HG03457 (cell line): ENCODE measurements at regions not wholly inside any gene's neighbourhood (a gene's known extent, or its start where the extent isn't known, plus 50 kb on each side); places are given as distances from the start of the nearest gene placed in this dataset.
"Not testable (repeated sequence)": the region's sequence is repeated elsewhere in the genome, so short reads cannot be mapped to it uniquely, and the experiment has no call there.

Source experiments
- ATAC-seq: cut with Tn5 transposase; IDR thresholded peaks from one replicate; pipeline ENCODE4 v1.9.1; 2021; ENCODE audit warnings: moderate number of reproducible peaks; ENCODE audit not compliant: unreplicated experiment

DNA sequence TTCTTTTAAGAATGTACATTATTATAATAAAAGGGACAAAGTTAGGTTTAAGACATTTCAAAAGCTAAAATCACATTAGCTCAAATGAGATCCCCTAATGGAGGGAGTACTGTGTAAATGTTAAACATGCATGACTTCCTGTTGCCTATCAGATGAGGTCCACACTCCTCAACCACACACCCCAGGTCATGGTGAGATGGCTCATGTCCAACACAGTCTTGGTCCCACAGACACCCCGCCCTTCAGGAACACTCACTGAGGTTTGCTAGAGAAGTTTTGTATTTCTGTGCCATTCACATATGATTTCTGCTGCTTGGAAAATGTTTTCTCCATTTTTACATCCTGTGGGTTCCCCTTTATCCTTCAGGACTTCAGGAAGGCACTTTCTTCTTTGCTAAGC is 491.0 kb downstream of the SOX11 start:
- no peak for ATAC-seq

DNA sequence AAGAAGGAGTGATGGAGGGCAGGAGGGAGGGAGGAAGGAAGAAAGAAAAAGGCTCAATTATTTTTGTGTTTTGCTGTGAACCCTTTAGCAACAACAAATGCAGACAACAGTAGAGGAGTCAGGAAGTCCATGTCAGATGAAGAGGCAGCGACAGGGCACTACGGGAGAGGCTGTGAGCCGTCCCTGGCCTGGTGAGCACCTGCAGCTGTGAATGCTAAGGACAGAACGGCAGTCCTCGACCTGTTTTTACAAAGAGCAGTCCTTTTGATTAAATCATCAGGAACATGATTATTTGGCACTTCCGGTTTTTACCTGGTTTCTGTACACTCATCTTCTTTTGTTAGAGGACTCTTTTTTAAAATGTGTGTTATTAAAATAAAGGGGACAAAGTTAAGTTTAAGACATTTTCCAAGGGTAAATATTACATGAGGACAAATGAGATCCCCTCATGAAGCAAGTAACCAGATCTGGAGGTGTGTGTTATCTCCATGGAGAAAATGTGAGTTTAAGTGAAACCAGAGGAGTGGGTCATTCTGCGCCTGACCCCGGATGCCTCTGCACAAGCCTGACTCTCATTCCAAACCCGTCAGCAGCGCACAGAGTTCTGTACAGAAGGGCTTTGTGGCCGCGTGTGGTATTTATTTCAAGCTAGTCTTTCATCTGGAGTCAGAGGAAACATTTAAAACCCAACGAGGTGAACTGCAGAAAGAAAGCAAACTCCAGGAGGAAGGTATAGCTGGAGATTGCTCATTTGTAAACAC is 492.5 kb downstream of the SOX11 start:
- no peak for ATAC-seq

DNA sequence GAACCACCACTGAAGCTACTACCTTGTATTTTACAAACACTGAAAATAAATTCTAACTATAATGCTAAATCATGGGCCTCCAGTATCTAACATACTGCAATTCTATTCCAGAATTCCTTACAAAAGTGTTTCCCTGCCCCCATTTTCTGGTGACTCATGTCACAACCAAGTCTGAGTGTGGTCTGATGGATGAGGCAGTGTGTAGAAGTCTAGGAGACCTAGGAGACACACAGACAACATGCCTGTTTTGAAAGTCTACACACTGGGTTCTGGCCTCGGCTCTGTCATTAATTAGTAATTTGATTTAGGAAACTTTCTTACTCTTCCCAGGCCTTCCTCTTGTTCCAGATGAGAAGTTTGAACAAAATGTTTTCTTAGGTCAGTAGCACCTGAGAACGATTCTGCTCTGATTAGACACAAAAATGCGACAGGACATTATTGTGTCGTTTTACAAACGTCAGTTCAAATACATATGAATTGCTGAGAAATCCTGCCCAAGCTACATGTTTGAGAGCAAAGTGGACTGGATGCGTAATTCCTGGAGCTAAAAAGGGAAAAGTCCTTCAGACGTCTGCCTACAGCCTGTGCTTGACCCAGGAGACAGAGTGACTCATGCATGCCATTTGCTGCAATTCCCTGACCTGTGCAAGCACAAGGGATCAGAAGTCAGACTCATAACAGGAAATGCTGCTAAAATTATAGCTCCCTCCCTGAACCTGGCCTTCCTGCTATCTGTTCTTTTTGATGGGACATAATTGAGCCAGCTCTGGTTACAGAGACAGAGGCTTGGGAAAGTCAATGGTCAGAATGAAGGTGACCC is 494.4 kb downstream of the SOX11 start:
- ATAC-seq: no peak

DNA sequence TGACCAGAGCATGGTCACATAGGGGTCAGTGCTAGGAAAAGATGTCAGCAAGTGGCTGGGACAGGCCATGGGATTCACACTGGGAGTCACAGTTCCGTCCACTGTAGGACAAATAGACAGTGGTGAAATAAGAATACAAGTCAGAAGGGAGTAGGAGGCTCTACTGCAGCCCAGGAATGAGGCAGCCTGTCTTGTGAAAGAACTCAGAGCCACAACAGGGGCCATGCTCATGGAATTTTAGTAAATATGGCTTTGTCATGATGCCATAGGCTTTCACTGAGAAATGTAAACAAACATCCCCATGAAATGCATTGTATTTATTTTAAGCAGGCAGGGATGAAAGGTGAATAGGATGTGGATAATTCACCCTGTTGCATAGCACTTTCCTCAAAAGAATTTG is 504.3 kb downstream of the SOX11 start:
- ATAC-seq: no peak

DNA sequence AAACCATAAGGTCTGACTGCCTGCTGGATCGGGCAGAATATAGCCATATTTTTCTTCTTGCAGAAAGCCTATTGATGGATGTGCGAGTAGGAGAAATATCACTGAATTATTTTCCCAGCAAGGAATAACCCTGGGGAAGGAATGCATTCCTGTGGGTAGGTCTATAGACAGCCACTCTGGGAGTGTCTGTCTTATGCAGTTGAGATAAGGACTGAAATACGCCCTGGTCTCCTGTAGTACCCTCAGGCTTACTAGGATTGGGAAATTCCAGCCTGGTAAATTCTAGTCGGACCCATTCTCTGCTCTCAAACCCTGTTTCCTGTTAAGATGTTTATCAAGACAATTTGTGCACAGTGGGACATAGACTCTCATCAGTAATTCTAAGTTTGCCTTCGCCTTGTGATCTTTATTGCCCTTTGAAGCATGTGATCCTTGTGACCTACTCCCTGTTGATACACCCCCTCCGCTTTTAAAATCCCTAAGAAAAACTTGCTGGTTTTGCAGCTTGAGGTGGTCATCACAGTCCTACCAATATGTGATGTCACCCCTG is 506.3 kb downstream of the SOX11 start:
- ATAC-seq: not testable (repeated sequence)

DNA sequence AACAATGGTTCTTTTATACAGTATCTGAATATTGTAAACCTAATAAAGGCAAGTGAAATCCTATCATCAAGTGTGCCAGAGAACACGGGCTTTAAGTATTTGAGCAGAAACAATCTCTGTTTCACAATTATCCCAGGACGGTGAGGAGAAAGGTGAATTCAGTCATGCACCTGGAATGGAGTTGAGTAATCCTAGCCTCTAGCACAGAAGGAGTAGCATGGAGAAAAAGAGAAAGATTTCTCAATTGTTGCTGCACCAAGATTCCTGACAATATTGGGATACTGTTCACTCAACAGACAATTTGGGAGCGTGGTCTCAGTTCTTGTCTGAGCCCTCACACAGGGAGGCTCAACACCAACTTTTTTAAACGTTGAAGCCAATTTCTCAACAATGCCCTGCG is 510.6 kb downstream of the SOX11 start:
- ATAC-seq: no peak

DNA sequence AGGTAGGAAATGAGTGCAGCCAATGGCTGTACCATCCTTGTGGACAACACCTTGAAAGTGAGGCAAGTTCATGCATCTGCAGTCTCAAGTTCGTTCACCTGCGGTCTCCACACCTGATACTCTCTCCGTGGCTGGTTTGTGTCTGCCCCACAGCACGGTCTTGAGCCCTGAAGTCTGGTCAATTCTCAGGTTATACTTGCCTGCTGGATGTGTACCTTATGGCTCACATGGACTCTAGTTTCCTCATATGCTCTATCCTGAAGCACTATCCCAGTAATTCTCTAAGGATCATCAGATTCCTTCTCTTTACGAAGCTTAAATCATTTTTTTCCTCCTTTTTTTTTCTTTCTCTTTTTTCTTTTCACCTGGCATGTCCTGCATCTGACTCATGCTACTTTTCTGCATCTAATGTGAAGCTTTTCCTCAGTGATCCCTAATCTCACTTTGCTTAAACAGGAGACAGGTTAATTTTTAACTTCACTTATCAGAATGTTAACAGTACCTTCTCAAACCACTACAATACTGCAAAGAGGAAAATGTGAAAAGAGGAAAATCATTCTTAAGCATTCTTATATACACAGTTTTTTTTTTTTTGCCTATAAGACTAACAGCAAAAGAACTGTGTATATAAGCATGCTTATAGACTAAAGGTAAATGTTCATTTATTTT is 511.2 kb downstream of the SOX11 start:
- no peak for ATAC-seq

DNA sequence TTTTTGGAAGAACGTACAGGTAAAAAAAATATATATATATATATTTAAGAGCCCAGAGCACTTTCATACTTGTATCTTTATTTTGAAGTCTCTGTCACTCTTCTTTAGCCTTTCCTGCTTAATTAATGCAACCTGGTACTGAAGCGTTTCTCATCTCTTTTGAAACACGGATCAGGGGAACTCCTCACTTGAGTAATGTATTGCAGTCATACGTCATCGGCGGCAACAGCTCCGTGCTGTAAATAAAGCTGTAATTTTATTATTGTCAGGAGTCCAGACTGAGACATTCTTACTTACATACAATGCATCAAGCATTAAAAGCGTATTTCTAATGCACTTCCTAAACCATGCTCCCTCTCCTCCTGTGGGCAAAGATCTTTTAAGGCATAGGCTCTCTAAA is 514.7 kb downstream of the SOX11 start:
- no peak for ATAC-seq

DNA sequence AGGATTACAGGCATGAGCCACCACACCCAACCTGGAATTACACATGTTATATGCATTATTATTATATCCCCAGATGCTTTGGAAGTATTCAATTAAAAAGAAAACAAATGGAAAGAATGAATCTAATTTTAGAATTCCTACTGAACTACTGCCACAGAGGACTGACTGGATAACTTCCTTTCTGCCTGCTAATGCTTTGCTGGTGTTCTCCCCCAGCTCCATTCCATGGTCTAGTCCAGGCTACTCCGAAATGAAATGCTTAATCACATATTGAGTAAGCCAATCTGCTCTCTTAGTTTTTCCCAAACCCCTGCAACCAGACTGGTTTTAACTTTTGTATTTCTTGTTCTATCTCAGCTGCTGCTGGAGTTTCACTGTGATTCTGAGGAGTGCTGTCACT is 519.1 kb downstream of the SOX11 start:
- ATAC-seq: no peak

DNA sequence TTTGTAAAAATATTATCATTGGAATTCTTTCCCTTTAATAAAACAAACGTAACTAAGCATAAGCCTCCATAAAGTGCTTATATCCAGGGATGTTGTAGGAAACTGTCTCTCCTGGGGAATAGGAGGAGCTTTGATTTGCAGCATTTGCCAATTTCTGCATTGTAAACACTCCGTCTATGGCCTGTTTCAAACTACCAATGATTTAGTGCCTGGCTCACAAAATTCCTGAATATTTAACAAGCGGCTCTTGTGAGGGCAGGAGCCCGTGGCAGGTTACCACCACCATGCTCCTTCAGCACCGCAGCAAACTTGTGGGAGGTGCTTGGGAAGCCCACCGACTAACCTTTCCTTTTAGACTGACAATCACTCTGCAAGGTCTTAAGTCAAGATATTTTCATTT is 520.3 kb downstream of the SOX11 start:
- no peak for ATAC-seq

DNA sequence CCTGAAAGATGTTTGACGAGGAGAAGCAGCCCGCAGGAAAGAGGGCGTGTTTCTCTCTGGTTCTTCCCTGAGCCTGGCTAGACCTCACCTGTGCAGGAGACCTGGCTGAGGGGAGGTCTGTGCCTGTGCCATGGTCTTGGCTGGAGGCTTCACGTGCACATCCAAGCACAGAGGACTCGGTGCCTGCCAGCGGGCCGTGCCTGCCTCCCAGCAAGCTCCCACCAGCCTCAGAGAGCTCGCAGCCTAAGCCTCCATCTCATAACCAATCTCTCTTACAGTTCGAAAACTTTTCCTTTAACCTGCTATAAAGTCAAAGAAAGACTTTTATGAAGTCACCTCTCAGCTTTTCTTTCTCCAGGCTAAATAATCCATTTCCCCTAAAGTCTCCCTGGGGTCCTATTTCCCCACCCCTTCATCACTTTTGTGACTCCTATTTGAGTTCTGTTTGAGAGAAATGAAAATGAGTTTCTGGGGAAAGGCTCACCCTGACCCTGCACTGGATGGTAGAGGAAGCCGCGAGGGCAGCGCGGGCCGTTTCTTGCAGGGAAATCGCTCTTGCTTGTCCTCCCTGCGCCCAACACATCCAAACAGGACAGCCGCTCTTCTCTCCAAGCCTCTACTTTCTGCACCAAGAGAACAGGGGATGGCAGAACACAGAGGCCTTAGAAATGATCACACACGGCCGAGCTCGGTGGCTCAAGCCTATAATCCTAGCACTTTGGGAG is 521.0 kb downstream of the SOX11 start:
- no peak for ATAC-seq

DNA sequence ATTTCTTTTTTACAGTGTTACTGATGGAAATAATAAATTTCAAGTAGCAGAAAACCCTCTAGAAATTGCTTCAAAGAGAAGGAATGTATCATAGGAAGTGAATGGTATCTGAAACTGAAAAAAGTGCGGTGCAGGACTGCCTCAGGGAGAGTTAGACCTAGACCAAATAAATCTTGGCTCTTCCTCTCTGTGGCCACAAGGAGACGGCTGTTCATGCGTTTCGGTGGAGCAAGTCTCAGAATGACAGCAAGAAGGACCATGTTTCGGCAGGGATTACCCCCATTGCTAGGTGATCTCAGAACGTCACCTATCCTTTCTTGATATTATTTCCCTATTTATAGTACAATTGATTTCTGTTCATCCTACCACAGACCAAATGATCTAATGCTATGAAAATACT is 522.3 kb downstream of the SOX11 start:
- no peak for ATAC-seq

DNA sequence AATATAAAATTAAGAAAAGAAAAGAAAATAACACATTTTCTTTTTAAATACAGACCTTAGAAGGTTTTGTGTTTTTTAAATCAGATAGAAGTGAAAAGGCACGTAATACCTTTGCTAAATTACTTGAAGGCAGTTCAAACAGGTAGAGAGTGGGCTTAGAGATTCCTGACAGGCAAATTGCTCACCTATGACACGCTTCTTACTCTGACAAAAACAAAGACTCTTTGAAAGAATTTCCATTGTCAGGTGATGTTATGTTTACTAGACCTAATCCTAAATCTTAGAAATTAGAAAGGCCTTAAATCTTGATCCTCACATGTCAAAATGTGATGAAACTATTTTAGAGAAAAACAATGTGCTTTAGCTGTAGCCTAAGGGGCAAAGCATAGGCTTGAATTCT is 522.9 kb downstream of the SOX11 start:
- ATAC-seq: no peak

DNA sequence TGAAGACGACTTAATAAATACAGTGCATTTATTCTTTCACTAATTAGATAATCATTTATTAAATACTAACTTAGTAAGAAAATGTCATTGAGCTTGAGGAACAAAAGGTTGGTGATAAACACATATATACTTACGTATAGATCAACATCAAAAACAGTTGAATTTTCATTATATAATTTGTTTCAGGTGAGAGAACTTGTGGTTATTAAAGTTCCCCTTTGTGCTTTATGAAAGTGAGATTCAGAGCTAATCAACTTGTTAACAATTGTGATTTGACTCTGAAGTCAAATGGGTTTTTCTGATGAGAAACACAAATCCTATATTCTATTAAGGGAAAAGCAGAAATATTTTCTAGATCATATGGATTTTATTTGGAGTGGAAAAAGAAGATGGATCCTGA is 524.0 kb downstream of the SOX11 start:
- ATAC-seq: no peak

DNA sequence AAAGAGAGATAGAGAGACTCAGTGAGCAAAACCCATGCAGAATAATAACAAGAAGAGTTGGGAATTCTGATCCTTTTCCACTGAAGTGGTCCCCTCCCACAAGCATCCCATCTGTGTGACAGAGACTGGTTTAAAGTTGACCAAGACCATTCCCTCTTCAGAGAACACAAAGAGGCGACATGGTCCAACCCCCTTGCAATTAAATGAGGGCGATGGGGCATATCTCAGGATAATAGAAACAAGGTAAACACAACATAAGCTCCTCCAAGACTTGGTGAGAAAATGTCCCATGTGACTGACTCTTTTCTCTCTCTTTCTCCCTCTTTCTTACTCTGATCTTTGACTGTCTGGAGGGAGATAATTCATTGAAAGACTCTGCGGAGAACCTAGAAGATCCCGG is 526.7 kb downstream of the SOX11 start:
- ATAC-seq: no peak

DNA sequence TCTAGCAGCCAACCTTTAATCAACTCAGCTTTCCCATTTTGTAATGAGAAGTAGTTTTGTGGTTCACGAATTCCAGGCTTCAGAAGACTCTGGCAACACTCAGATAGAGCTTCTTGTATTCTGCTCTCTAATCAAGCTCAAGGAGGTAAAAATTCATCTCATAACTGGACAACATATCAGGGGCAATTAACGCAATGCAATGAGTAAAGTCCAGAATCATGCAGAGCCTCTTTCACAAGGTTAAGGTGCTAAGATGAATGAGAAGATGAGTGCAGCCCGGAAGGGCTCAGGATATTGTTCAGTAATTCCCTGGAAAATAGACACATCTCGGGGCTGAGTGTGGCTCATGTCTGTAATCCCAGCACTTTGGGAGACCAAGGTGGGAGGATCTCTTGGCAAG is 527.7 kb downstream of the SOX11 start:
- ATAC-seq: no peak

DNA sequence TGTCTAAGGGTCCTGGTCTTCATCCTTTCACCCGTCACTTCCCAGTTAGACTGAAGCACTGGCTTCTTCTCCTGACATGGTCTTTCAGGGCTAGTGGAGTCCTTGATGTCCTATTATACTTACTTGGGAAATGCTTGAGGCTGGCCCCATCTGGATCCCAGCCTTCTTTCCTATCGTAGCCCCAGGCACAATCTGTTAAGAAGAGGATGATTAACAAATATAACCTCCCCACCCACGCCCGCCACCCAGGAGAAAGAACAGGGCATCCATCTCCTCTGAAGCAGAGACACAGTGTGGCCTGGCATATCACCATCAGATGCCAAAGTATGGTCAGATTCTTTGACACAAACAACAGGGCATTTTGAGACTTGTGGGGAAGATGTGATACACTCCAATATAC is 530.1 kb downstream of the SOX11 start:
- no peak for ATAC-seq

DNA sequence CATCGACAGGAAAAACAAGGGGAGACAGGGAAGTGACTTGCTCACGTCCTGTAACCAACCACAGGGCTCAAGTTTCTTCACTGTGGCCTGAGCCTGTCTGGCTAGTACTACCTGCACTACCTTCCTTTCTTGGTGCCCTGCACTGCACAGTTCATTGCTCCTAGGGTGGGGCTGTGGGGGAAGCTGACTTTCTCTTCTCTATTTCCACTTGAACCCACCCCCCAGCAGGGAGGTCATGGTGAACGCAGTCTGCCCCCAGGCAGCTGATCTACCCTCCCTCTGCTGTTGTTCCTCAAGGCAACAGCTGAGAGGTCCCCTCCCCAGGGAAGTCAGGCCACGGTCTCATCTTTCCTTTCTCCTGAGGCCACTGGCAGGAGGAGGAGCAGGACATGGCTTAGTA is 532.1 kb downstream of the SOX11 start:
- ATAC-seq: no peak

DNA sequence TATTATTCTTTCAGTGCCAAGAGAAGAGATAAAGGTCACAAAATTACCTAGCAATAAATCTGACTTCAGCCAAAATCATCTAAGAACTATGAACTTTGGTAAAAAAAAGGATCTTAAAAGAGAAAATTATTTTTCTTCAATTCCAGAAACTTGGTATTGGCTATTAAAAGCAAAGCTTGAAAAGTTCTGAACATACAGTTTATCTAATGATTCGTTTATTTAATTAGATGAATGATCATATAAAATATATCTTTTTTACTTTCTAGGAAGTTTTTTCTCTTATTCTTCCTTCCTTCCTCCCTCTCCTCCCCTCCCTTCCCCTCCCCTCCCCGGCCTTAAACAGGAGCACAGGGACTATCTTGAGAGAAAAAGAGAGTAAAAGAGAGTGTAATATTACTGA is 536.1 kb downstream of the SOX11 start:
- ATAC-seq: no peak

DNA sequence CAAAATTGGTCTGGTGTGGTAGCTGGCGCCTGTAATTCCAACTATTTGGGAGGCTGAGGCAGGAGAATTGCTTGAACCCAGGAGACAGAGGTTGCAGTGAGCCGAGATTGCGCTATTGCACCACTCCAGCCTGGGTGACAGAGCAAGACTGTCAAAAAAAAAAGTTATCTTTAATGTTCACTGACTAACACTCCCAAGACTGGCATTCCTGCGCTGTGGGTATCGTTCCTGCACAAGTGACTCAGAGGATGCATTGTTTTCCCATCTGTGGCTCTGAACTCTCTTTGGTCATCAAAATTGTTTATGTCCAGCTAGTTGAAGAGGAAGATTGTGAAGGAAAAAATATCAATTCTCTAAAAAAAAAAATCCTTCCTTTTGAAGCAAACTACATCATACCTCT is 539.0 kb downstream of the SOX11 start:
- ATAC-seq: no peak

DNA sequence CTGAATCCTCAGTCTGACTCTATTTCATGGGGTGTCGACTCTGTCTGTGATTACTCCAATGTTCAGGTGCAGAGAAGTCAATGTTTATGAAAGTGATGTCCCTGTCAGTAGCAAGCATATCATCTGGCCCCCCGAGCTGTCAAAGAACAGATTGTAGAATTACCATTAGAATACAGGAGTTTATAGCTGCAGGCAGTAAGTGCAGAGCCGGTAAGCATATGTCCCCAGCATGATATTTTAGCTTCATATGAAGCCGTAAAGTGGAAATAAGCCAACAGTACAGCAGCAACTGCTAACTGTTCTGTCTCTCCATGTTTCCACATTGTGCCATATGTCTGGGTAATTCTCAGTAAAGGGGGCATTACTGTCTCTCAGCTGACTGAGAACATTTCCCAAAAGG is 541.8 kb downstream of the SOX11 start:
- no peak for ATAC-seq
